GM12873 (cell line): ENCODE measurements at regions not wholly inside any gene's neighbourhood (a gene's known extent, or its start where the extent isn't known, plus 50 kb on each side); places are given as distances from the start of the nearest gene placed in this dataset.

Source experiments
- CTCF ChIP-seq: IDR thresholded peaks from 2 replicates; pipeline ENCODE4 v1.5.1; 2012; ENCODE audit warnings: low read depth, mild to moderate bottlenecking, moderate library complexity, low read length, control low read depth; ENCODE audit not compliant: insufficient read depth; ENCODE audit errors: missing control alignments

- TF ChIP-seq CTCF, result no peak
Measured at GRCh38 chr12:91381309-91381804, 198.7 kb upstream of the DCN start.

GRCh38 chr12:91380631-91381030 is 198.0 kb upstream of the DCN start:
- no peak for TF ChIP-seq CTCF

- TF ChIP-seq CTCF, result no peak
Measured at GRCh38 chr12:91379051-91379775, 196.6 kb upstream of the DCN start.

GRCh38 chr12:91377436-91377835 is 194.8 kb upstream of the DCN start:
- no peak for TF ChIP-seq CTCF

- TF ChIP-seq CTCF, result no peak
Measured at GRCh38 chr12:91373086-91373485, 190.5 kb upstream of the DCN start.

- TF ChIP-seq CTCF, result no peak
Measured at GRCh38 chr12:91370086-91370868, 187.7 kb upstream of the DCN start.

GRCh38 chr12:91368613-91369012 is 186.0 kb upstream of the DCN start:
- no peak for TF ChIP-seq CTCF
